ENCODE measurements at regions not wholly inside any gene's neighbourhood (a gene's known extent, or its start where the extent isn't known, plus 50 kb on each side); places are given as distances from the start of the nearest gene placed in this dataset.

GRCh38 chr10:111156754-111157153 lies 79.9 kb downstream of the ADRA2A start:
- H3K36me3 Mint-ChIP-seq, result no peaks in the 10 kb centered on the region
- DNase-seq (ENCODE audit: low spot score) (no peak), ATAC-seq (no peak)
- CTCF ChIA-PET, result no interaction called here
- H3K27ac Mint-ChIP-seq, result no peak overlapping the region
- no peak overlapping the region for H3K4me3 Mint-ChIP-seq
- POLR2A ChIA-PET, result no interaction called here
- no peaks in the 10 kb centered on the region; the same call in 1 of the 2 replicates for H3K9me3 Mint-ChIP-seq
- TF ChIP-seq FOXK1 (CRISPR knock-in tag; IDR thresholded peaks at IDR 0.05), result no peak
- no peak for TF ChIP-seq NFE2L1 (CRISPR knock-in tag; IDR thresholded peaks at IDR 0.05)
- TF ChIP-seq, protein P1, sequence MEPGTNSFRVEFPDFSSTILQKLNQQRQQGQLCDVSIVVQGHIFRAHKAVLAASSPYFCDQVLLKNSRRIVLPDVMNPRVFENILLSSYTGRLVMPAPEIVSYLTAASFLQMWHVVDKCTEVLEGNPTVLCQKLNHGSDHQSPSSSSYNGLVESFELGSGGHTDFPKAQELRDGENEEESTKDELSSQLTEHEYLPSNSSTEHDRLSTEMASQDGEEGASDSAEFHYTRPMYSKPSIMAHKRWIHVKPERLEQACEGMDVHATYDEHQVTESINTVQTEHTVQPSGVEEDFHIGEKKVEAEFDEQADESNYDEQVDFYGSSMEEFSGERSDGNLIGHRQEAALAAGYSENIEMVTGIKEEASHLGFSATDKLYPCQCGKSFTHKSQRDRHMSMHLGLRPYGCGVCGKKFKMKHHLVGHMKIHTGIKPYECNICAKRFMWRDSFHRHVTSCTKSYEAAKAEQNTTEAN (CRISPR knock-in tag; IDR thresholded peaks at IDR 0.05), result no peak
- TF ChIP-seq, protein P2, sequence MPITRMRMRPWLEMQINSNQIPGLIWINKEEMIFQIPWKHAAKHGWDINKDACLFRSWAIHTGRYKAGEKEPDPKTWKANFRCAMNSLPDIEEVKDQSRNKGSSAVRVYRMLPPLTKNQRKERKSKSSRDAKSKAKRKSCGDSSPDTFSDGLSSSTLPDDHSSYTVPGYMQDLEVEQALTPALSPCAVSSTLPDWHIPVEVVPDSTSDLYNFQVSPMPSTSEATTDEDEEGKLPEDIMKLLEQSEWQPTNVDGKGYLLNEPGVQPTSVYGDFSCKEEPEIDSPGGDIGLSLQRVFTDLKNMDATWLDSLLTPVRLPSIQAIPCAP (CRISPR knock-in tag; IDR thresholded peaks at IDR 0.05), result no peak
- no peak for TF ChIP-seq KAT7 (CRISPR knock-in tag; IDR thresholded peaks at IDR 0.05; ENCODE audit: borderline replicate concordance)
- TF ChIP-seq, protein P3, sequence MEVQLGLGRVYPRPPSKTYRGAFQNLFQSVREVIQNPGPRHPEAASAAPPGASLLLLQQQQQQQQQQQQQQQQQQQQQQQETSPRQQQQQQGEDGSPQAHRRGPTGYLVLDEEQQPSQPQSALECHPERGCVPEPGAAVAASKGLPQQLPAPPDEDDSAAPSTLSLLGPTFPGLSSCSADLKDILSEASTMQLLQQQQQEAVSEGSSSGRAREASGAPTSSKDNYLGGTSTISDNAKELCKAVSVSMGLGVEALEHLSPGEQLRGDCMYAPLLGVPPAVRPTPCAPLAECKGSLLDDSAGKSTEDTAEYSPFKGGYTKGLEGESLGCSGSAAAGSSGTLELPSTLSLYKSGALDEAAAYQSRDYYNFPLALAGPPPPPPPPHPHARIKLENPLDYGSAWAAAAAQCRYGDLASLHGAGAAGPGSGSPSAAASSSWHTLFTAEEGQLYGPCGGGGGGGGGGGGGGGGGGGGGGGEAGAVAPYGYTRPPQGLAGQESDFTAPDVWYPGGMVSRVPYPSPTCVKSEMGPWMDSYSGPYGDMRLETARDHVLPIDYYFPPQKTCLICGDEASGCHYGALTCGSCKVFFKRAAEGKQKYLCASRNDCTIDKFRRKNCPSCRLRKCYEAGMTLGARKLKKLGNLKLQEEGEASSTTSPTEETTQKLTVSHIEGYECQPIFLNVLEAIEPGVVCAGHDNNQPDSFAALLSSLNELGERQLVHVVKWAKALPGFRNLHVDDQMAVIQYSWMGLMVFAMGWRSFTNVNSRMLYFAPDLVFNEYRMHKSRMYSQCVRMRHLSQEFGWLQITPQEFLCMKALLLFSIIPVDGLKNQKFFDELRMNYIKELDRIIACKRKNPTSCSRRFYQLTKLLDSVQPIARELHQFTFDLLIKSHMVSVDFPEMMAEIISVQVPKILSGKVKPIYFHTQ (CRISPR knock-in tag; IDR thresholded peaks at IDR 0.05), result no peak
- TF ChIP-seq PRRX2 (CRISPR knock-in tag; IDR thresholded peaks at IDR 0.05), result no peak
- no peak for TF ChIP-seq SOX15 (CRISPR knock-in tag; IDR thresholded peaks at IDR 0.05)
- no peak for TF ChIP-seq ZNF396 (CRISPR knock-in tag; IDR thresholded peaks at IDR 0.05; ENCODE audit: borderline replicate concordance)
- no peak for TF ChIP-seq AFF4 (CRISPR knock-in tag; IDR thresholded peaks at IDR 0.05; ENCODE audit: borderline replicate concordance)
- TF ChIP-seq ZNF232 (CRISPR knock-in tag; IDR thresholded peaks at IDR 0.05), result no peak
- TF ChIP-seq ZNF512 (CRISPR knock-in tag; IDR thresholded peaks at IDR 0.05; ENCODE audit: borderline replicate concordance), result no peak
- TF ChIP-seq, protein P4, sequence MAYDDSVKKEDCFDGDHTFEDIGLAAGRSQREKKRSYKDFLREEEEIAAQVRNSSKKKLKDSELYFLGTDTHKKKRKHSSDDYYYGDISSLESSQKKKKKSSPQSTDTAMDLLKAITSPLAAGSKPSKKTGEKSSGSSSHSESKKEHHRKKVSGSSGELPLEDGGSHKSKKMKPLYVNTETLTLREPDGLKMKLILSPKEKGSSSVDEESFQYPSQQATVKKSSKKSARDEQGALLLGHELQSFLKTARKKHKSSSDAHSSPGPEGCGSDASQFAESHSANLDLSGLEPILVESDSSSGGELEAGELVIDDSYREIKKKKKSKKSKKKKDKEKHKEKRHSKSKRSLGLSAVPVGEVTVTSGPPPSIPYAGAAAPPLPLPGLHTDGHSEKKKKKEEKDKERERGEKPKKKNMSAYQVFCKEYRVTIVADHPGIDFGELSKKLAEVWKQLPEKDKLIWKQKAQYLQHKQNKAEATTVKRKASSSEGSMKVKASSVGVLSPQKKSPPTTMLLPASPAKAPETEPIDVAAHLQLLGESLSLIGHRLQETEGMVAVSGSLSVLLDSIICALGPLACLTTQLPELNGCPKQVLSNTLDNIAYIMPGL (CRISPR knock-in tag; IDR thresholded peaks at IDR 0.05), result no peak
- TF ChIP-seq ATF2 (CRISPR knock-in tag; IDR thresholded peaks at IDR 0.05; ENCODE audit: borderline replicate concordance, low read depth), result no peak
- no peak for TF ChIP-seq RORB (CRISPR knock-in tag; IDR thresholded peaks at IDR 0.05)
- no peak for TF ChIP-seq ZNF317 (CRISPR knock-in tag; IDR thresholded peaks at IDR 0.05; ENCODE audit: borderline replicate concordance, low read depth)
- TF ChIP-seq E2F1 (CRISPR knock-in tag; IDR thresholded peaks at IDR 0.05), result no peak
- no peak for TF ChIP-seq CREM (CRISPR knock-in tag; IDR thresholded peaks at IDR 0.05)
- TF ChIP-seq GTF2I (CRISPR knock-in tag; conservative IDR thresholded peaks at IDR 0.05), result no peak
- H3K4me1 Mint-ChIP-seq, result peaks cover 9% of the 10 kb centered on the region
- no peaks in the 10 kb centered on the region for H3K27me3 Mint-ChIP-seq (ENCODE audit: low read depth)

All from WTC11 (cell line).